HEK293 (cell line): ENCODE measurements at regions not wholly inside any gene's neighbourhood (a gene's known extent, or its start where the extent isn't known, plus 50 kb on each side); places are given as distances from the start of the nearest gene placed in this dataset.

ENCODE experiments used
- CTCF ChIA-PET: fragments of 350-600 bp; formaldehyde crosslinking; extraction: SDS; loops from one replicate; lab custom pipeline; 2021; ENCODE audit warnings: antibody characterized with exemption; lab: Yijun Ruan, JAX
- POLR2A ChIA-PET: fragments of 300-600 bp; formaldehyde crosslinking; extraction: SDS; loops from one replicate; lab custom pipeline; 2020; ENCODE audit warnings: antibody characterized with exemption, inconsistent platforms; lab: Yijun Ruan, JAX
- H3K27ac ChIP-seq: fragments of 200-500 bp; sonication (Bioruptor generic); 2 replicates; pipeline ENCODE4 v1.5.1; 2014; ENCODE audit warnings: low read depth, low read length, control low read depth, inconsistent platforms; ENCODE audit errors: extremely low read depth
- H3K36me3 ChIP-seq, 2 experiments: fragments of 200-500 bp in 1 of 2; sonication (Bioruptor generic) in 1 of 2; 1 replicate in 1 of 2; 2 replicates in 1 of 2; pipeline ENCODE4 v1.5.1; 2014 to 2017; ENCODE audit warnings: inconsistent platforms in 2 of 2, low read length in 2 of 2; ENCODE audit not compliant: control insufficient read depth in 2 of 2, insufficient read depth in 1 of 2
- H3K4me1 ChIP-seq: fragments of 200-500 bp; sonication (Bioruptor generic); 2 replicates; pipeline ENCODE4 v1.5.1; 2014; ENCODE audit warnings: mild to moderate bottlenecking, low read length, inconsistent platforms; ENCODE audit not compliant: control insufficient read depth, insufficient read depth
- H3K4me3 ChIP-seq: 2 replicates; pipeline ENCODE4 v1.5.1; 2011; ENCODE audit warnings: low read depth, mild to moderate bottlenecking, control low read depth, low read length, moderate library complexity
- H3K9me3 ChIP-seq: fragments of 200-500 bp; sonication (Bioruptor generic); 2 replicates; pipeline ENCODE4 v1.5.1; 2014; ENCODE audit warnings: low read depth, low read length, inconsistent platforms; ENCODE audit not compliant: control insufficient read depth, insufficient read depth
- BCL11A ChIP-seq: fragments of 450-650 bp; formaldehyde crosslinking; IDR thresholded peaks from 2 replicates; pipeline ENCODE4 v1.5.1; 2016; ENCODE audit warnings: low read depth, missing biosample characterization, missing genetic modification characterization
- EGR2 ChIP-seq: fragments of 450-650 bp; formaldehyde crosslinking; IDR thresholded peaks from 2 replicates; pipeline ENCODE4 v1.5.1; 2016; ENCODE audit warnings: low read depth, missing biosample characterization, missing genetic modification characterization
- GFI1B ChIP-seq: fragments of 450-650 bp; formaldehyde crosslinking; IDR thresholded peaks from 2 replicates; pipeline ENCODE4 v1.5.1; 2016; ENCODE audit warnings: missing biosample characterization, missing genetic modification characterization
- YY2 ChIP-seq: fragments of 450-650 bp; formaldehyde crosslinking; IDR thresholded peaks from 2 replicates; pipeline ENCODE4 v1.5.1; 2016; ENCODE audit warnings: missing biosample characterization, missing genetic modification characterization
- ZBTB7A ChIP-seq: fragments of 450-650 bp; formaldehyde crosslinking; IDR thresholded peaks from 2 replicates; pipeline ENCODE4 v1.5.1; 2016; ENCODE audit warnings: low read depth, missing biosample characterization, missing genetic modification characterization
- ZBTB8A ChIP-seq: fragments of 450-650 bp; formaldehyde crosslinking; IDR thresholded peaks from 2 replicates; pipeline ENCODE4 v1.5.1; 2016; ENCODE audit warnings: missing biosample characterization, missing genetic modification characterization
- ZFHX2 ChIP-seq: fragments of 450-650 bp; formaldehyde crosslinking; conservative IDR thresholded peaks from 2 replicates; pipeline ENCODE4 v1.5.1; 2016; ENCODE audit warnings: missing biosample characterization, missing genetic modification characterization
- ZIC2 ChIP-seq: fragments of 450-650 bp; formaldehyde crosslinking; IDR thresholded peaks from 2 replicates; pipeline ENCODE4 v1.5.1; 2016; ENCODE audit warnings: missing biosample characterization, missing genetic modification characterization
- ZNF146 ChIP-seq: fragments of 450-650 bp; formaldehyde crosslinking; IDR thresholded peaks from 2 replicates; pipeline ENCODE4 v1.5.1; 2016; ENCODE audit warnings: missing biosample characterization, missing genetic modification characterization
- ZNF155 ChIP-seq: fragments of 450-650 bp; formaldehyde crosslinking; IDR thresholded peaks from 2 replicates; pipeline ENCODE4 v1.5.1; 2016; ENCODE audit warnings: missing biosample characterization, missing genetic modification characterization
- ZNF211 ChIP-seq: fragments of 450-650 bp; formaldehyde crosslinking; IDR thresholded peaks from 2 replicates; pipeline ENCODE4 v1.5.1; 2016; ENCODE audit warnings: low read depth, missing biosample characterization, missing genetic modification characterization
- ZNF416 ChIP-seq: fragments of 450-650 bp; formaldehyde crosslinking; IDR thresholded peaks from 2 replicates; pipeline ENCODE4 v1.5.1; 2016; ENCODE audit warnings: missing biosample characterization, missing genetic modification characterization
- ZNF549 ChIP-seq: fragments of 450-650 bp; IDR thresholded peaks from 2 replicates; pipeline ENCODE4 v1.5.1; 2018; ENCODE audit warnings: missing biosample characterization, missing genetic modification characterization, mild to moderate bottlenecking, inconsistent platforms, moderate library complexity
- ZNF585B ChIP-seq: fragments of 450-650 bp; formaldehyde crosslinking; IDR thresholded peaks from 2 replicates; pipeline ENCODE4 v1.5.1; 2016; ENCODE audit warnings: missing biosample characterization, missing genetic modification characterization
- ZNF837 ChIP-seq: fragments of 450-650 bp; formaldehyde crosslinking; IDR thresholded peaks from 2 replicates; pipeline ENCODE4 v1.5.1; 2016; ENCODE audit warnings: missing biosample characterization, missing genetic modification characterization
- TF ChIP-seq, protein P1 (sequence below): fragments of 450-650 bp; formaldehyde crosslinking; IDR thresholded peaks from 2 replicates; pipeline ENCODE4 v1.5.1; 2017; ENCODE audit warnings: missing biosample characterization, missing genetic modification characterization
- TF ChIP-seq, protein P2 (sequence below): fragments of 450-650 bp; formaldehyde crosslinking; IDR thresholded peaks from 2 replicates; pipeline ENCODE4 v1.5.1; 2016; ENCODE audit warnings: missing biosample characterization, missing genetic modification characterization
- TF ChIP-seq, protein P3 (sequence below): fragments of 450-650 bp; formaldehyde crosslinking; IDR thresholded peaks from 2 replicates; pipeline ENCODE4 v1.5.1; 2016; ENCODE audit warnings: missing biosample characterization, missing genetic modification characterization
- TF ChIP-seq, protein P4 (sequence below): fragments of 450-650 bp; formaldehyde crosslinking; IDR thresholded peaks from 2 replicates; pipeline ENCODE4 v1.5.1; 2017; ENCODE audit warnings: missing biosample characterization, missing genetic modification characterization
- TF ChIP-seq, protein P5 (sequence below): fragments of 450-650 bp; formaldehyde crosslinking; IDR thresholded peaks from 2 replicates; pipeline ENCODE4 v1.5.1; 2016; ENCODE audit warnings: missing biosample characterization, missing genetic modification characterization
- TF ChIP-seq, protein P6 (sequence below): fragments of 450-650 bp; formaldehyde crosslinking; IDR thresholded peaks from 2 replicates; pipeline ENCODE4; 2016; ENCODE audit warnings: missing biosample characterization, missing genetic modification characterization

DNA sequence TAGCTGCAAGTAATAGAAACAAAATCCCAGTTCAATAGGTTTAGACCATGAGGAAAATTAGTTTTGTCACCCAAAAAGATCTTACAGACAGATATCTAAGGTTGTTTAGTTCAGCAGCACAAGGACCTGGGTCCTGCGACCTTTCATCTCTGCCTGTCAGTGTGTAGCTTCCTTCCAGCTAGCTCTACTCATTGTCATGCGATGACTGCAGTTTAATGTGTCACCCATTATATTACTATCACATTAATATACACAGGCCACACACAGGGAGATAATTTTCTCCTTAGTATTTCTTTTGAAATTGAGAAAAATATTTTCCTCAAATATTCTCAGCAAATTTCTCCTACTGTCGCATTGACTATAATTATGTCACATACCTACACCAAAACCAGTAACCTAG is 232.1 kb upstream of the ARSJ start:
- Histone ChIP-seq H3K4me1 (no peaks in the 10 kb centered on the region), H3K36me3 (no peaks in the 10 kb centered on the region), H3K9me3 (no peaks in the 10 kb centered on the region)
- POLR2A ChIA-PET = no interaction called here
- TF ChIP-seq ZNF211 (tag by site-specific recombination) (no peak), ZNF837 (no peak), ZBTB8A (tag by site-specific recombination) (no peak), ZNF416 (no peak), ZBTB7A (tag by site-specific recombination) (no peak), ZNF146 (tag by site-specific recombination) (no peak), ZNF155 (no peak), BCL11A (no peak)
- TF ChIP-seq, protein P1, sequence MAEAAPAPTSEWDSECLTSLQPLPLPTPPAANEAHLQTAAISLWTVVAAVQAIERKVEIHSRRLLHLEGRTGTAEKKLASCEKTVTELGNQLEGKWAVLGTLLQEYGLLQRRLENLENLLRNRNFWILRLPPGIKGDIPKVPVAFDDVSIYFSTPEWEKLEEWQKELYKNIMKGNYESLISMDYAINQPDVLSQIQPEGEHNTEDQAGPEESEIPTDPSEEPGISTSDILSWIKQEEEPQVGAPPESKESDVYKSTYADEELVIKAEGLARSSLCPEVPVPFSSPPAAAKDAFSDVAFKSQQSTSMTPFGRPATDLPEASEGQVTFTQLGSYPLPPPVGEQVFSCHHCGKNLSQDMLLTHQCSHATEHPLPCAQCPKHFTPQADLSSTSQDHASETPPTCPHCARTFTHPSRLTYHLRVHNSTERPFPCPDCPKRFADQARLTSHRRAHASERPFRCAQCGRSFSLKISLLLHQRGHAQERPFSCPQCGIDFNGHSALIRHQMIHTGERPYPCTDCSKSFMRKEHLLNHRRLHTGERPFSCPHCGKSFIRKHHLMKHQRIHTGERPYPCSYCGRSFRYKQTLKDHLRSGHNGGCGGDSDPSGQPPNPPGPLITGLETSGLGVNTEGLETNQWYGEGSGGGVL (tag by site-specific recombination) = no peak
- TF ChIP-seq, protein P2, sequence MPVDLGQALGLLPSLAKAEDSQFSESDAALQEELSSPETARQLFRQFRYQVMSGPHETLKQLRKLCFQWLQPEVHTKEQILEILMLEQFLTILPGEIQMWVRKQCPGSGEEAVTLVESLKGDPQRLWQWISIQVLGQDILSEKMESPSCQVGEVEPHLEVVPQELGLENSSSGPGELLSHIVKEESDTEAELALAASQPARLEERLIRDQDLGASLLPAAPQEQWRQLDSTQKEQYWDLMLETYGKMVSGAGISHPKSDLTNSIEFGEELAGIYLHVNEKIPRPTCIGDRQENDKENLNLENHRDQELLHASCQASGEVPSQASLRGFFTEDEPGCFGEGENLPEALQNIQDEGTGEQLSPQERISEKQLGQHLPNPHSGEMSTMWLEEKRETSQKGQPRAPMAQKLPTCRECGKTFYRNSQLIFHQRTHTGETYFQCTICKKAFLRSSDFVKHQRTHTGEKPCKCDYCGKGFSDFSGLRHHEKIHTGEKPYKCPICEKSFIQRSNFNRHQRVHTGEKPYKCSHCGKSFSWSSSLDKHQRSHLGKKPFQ (tag by site-specific recombination) = no peak
- TF ChIP-seq, all 188 proteins: peak for 0
- Histone ChIP-seq H3K27ac (no peak overlapping the region), H3K4me3 (no peak overlapping the region)
- CTCF ChIA-PET = no interaction called here

DNA sequence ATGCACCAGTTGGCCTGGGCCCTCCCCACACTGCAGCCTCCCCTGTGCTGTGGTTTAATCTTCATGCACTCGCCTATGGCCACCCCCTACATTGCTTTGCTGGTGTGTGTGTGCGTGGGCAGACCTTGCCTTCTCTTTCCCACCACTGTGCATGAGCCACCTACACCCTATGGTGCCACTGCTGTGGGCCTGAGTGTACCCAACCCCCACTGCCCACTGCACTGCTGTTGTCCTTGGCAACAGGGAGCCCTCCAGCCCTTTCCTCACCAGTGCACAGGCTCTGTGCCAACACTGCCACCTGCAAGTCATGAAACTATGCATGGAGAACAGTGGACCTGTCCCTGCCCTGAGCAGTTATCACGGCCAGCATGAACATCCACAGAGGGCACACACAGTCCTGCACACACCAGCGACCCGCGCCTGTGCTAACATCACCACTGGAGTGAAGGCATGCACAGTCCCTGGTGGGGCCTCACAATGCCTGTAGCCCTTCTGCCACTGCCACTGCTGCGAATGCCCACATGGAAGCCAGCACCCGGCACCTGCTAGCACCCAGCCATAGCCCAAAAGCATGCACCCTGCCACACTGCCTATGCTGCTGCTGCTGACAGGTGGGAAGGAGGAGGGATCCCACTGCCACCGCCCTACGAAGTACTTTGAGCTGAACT is 237.8 kb upstream of the ARSJ start:
- TF ChIP-seq, protein P3, sequence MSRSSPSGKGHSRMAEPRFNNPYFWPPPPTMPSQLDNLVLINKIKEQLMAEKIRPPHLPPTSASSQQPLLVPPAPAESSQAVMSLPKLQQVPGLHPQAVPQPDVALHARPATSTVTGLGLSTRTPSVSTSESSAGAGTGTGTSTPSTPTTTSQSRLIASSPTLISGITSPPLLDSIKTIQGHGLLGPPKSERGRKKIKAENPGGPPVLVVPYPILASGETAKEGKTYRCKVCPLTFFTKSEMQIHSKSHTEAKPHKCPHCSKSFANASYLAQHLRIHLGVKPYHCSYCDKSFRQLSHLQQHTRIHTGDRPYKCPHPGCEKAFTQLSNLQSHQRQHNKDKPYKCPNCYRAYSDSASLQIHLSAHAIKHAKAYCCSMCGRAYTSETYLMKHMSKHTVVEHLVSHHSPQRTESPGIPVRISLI (tag by site-specific recombination) = no peak
- TF ChIP-seq ZNF585B (tag by site-specific recombination) = no peak
- TF ChIP-seq, protein P4, sequence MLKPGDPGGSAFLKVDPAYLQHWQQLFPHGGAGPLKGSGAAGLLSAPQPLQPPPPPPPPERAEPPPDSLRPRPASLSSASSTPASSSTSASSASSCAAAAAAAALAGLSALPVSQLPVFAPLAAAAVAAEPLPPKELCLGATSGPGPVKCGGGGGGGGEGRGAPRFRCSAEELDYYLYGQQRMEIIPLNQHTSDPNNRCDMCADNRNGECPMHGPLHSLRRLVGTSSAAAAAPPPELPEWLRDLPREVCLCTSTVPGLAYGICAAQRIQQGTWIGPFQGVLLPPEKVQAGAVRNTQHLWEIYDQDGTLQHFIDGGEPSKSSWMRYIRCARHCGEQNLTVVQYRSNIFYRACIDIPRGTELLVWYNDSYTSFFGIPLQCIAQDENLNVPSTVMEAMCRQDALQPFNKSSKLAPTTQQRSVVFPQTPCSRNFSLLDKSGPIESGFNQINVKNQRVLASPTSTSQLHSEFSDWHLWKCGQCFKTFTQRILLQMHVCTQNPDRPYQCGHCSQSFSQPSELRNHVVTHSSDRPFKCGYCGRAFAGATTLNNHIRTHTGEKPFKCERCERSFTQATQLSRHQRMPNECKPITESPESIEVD (tag by site-specific recombination) = no peak
- TF ChIP-seq, protein P5, sequence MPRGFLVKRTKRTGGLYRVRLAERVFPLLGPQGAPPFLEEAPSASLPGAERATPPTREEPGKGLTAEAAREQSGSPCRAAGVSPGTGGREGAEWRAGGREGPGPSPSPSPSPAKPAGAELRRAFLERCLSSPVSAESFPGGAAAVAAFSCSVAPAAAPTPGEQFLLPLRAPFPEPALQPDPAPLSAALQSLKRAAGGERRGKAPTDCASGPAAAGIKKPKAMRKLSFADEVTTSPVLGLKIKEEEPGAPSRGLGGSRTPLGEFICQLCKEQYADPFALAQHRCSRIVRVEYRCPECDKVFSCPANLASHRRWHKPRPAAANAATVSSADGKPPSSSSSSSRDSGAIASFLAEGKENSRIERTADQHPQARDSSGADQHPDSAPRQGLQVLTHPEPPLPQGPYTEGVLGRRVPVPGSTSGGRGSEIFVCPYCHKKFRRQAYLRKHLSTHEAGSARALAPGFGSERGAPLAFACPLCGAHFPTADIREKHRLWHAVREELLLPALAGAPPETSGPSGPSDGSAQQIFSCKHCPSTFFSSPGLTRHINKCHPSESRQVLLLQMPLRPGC (tag by site-specific recombination) = no peak
- peak; percentile 27; the same call in 1 of the 2 replicates for TF ChIP-seq ZIC2 (tag by site-specific recombination)
- TF ChIP-seq, protein P6, sequence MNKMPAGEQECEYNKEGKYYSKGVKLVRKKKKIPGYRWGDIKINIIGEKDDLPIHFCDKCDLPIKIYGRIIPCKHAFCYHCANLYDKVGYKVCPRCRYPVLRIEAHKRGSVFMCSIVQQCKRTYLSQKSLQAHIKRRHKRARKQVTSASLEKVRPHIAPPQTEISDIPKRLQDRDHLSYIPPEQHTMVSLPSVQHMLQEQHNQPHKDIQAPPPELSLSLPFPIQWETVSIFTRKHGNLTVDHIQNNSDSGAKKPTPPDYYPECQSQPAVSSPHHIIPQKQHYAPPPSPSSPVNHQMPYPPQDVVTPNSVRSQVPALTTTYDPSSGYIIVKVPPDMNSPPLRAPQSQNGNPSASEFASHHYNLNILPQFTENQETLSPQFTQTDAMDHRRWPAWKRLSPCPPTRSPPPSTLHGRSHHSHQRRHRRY (tag by site-specific recombination) = no peak
- TF ChIP-seq ZNF549 = no peak
- TF ChIP-seq ZFHX2 (tag by site-specific recombination) = peak; percentile 70
- TF ChIP-seq EGR2 (tag by site-specific recombination) = peak; percentile 59; the same call in 1 of the 2 replicates
- TF ChIP-seq YY2 = no peak
- no peak for TF ChIP-seq GFI1B (tag by site-specific recombination)
- TF ChIP-seq, all 188 proteins: peak for 3

More for the DNA sequence above, 237.8 kb upstream of the ARSJ start:
- Histone ChIP-seq H3K9me3 (no peaks in the 10 kb centered on the region), H3K36me3 (no peaks in the 10 kb centered on the region), H3K4me3 (no peak overlapping the region), H3K27ac (no peak overlapping the region), H3K4me1 (no peaks in the 10 kb centered on the region)
- CTCF ChIA-PET = no interaction called here
- POLR2A ChIA-PET = no interaction called here
